Endothelial cell of umbilical vein (primary cell): ENCODE measurements at regions not wholly inside any gene's neighbourhood (a gene's known extent, or its start where the extent isn't known, plus 50 kb on each side); places are given as distances from the start of the nearest gene placed in this dataset.

Experiments used
- BruUV-seq: library from RNA; stranded (reverse); fragments of 400-500 nt; replicated peaks from 2 replicates; lab custom pipeline; 2021; lab: Mats Ljungman, UMichigan
- CTCF ChIA-PET: fragments of 300-600, 350-600 bp; sonication (Branson Sonifier 250); formaldehyde crosslinking; loops from one replicate; lab custom pipeline; 2021; ENCODE audit warnings: antibody characterized with exemption, inconsistent platforms; lab: Charles Lee
- POLR2A ChIA-PET: fragments of 300-600, 350-600 bp; sonication (Branson Sonifier 250); formaldehyde crosslinking; loops from one replicate; lab custom pipeline; 2021; ENCODE audit warnings: antibody characterized with exemption, inconsistent platforms; lab: Charles Lee
- DNase-seq: peaks from one replicate; pipeline ENCODE4 v3.0.0-alpha.2; 2011; ENCODE audit warnings: low read depth, low spot score
- FAIRE-seq: peaks from 2 replicates; lab custom pipeline; 2011; peaks lifted over from hg19 to GRCh38; lab: Jason Lieb, UNC
- H2AFZ ChIP-seq: 2 replicates; pipeline ENCODE4 v1.6.0; 2012; ENCODE audit warnings: low read depth, low read length, control low read depth, inconsistent platforms
- H3K27ac ChIP-seq: 2 replicates; pipeline ENCODE4 v1.5.1; 2011; ENCODE audit warnings: low read depth, mild to moderate bottlenecking, control low read depth, low read length, moderate library complexity; ENCODE audit not compliant: insufficient read depth
- H3K27me3 ChIP-seq, 2 experiments: 2 replicates each; pipeline versions ENCODE4 v1.6.0 to v1.6.1; 2011; ENCODE audit warnings: low read length in 2 of 2, mixed read lengths in 1 of 2; ENCODE audit not compliant: control insufficient read depth in 2 of 2, insufficient read depth in 2 of 2
- H3K36me3 ChIP-seq, 2 experiments: 2 replicates in 1 of 2; 3 replicates in 1 of 2; pipeline ENCODE4 v1.5.1; 2011; ENCODE audit warnings: low read length in 2 of 2, mild to moderate bottlenecking in 1 of 2, moderate library complexity in 1 of 2; ENCODE audit not compliant: control insufficient read depth in 2 of 2, insufficient read depth in 2 of 2; ENCODE audit errors: extremely low read depth in 1 of 2
- H3K4me1 ChIP-seq: 3 replicates; pipeline ENCODE4 v1.5.1; 2011; ENCODE audit warnings: mild to moderate bottlenecking, low read length; ENCODE audit not compliant: control insufficient read depth, insufficient read depth; ENCODE audit errors: extremely low read depth
- H3K4me2 ChIP-seq: 2 replicates; pipeline ENCODE4 v1.6.1; 2011; ENCODE audit warnings: low read length, control low read depth, mixed read lengths; ENCODE audit not compliant: insufficient read depth
- H3K4me3 ChIP-seq, 3 experiments: fragments of 200-600 bp in 1 of 3; sonication (generic), shearing (Covaris generic) in 1 of 3; replicated peaks in 1 of 3; 2 replicates each; pipeline ENCODE4 v1.5.1; 2011 to 2016; ENCODE audit warnings: control low read depth in 3 of 3, low read length in 3 of 3, mild to moderate bottlenecking in 2 of 3, inconsistent platforms in 1 of 3, low read depth in 1 of 3, moderate library complexity in 1 of 3; ENCODE audit not compliant: insufficient read depth in 1 of 3
- H3K79me2 ChIP-seq: 2 replicates; pipeline ENCODE4 v1.6.0; 2012; ENCODE audit warnings: low read length, inconsistent platforms; ENCODE audit not compliant: control insufficient read depth, insufficient read depth
- H3K9ac ChIP-seq: replicated peaks from 2 replicates; pipeline ENCODE3; 2011; ENCODE audit warnings: low read length, control low read depth; ENCODE audit not compliant: insufficient read depth; ENCODE audit errors: extremely low read depth
- H3K9me1 ChIP-seq: replicated peaks from 3 replicates; pipeline ENCODE4 v1.6.0; 2011; ENCODE audit warnings: mild to moderate bottlenecking, low read length; ENCODE audit not compliant: control insufficient read depth, insufficient read depth; ENCODE audit errors: extremely low read depth
- H3K9me3 ChIP-seq: replicated peaks from 2 replicates; pipeline ENCODE4 v1.5.1; 2012; ENCODE audit warnings: low read length, inconsistent platforms; ENCODE audit not compliant: control insufficient read depth, insufficient read depth
- H4K20me1 ChIP-seq: replicated peaks from 2 replicates; pipeline ENCODE3; 2011; ENCODE audit warnings: mild to moderate bottlenecking, low read length; ENCODE audit not compliant: control insufficient read depth, insufficient read depth; ENCODE audit errors: extremely low read depth
- CTCF ChIP-seq, 2 donors: IDR thresholded peaks; 1 replicate in 1 of 2; 2 replicates in 1 of 2; pipeline ENCODE4 v1.5.1; 2011; ENCODE audit warnings: low read length in 2 of 2, mild to moderate bottlenecking in 2 of 2, moderate library complexity in 2 of 2, control low read depth in 1 of 2, inconsistent platforms in 1 of 2, low read depth in 1 of 2; ENCODE audit not compliant: insufficient read depth in 1 of 2; ENCODE audit errors: extremely low read depth in 1 of 2
- EZH2 ChIP-seq: IDR thresholded peaks from 2 replicates; pipeline ENCODE4 v1.6.1; 2012; ENCODE audit warnings: borderline replicate concordance, low read depth, mild to moderate bottlenecking, moderate library complexity, low read length, inconsistent platforms; ENCODE audit not compliant: severe bottlenecking
- FOS ChIP-seq: IDR thresholded peaks from 2 replicates; pipeline ENCODE4 v1.6.1; 2011; ENCODE audit warnings: mild to moderate bottlenecking, low read length, moderate library complexity, borderline replicate concordance; ENCODE audit not compliant: insufficient read depth
- GATA2 ChIP-seq: IDR thresholded peaks from 2 replicates; pipeline ENCODE4 v1.7.0; 2011; ENCODE audit warnings: low read depth, mild to moderate bottlenecking, moderate library complexity, mixed read lengths, low read length; ENCODE audit not compliant: insufficient read length, insufficient read depth
- JUN ChIP-seq: IDR thresholded peaks from 2 replicates; pipeline ENCODE4 v1.6.1; 2011; ENCODE audit warnings: borderline replicate concordance, low read depth; ENCODE audit not compliant: insufficient read length, insufficient read depth
- MAX ChIP-seq: IDR thresholded peaks from 2 replicates; pipeline ENCODE4 v1.6.1; 2011; ENCODE audit not compliant: insufficient read depth, insufficient read length
- MYC ChIP-seq: IDR thresholded peaks from one replicate; pipeline ENCODE4 v1.6.1; 2011; ENCODE audit warnings: mild to moderate bottlenecking, low read depth, low read length
- POLR2A ChIP-seq: IDR thresholded peaks from 2 replicates; pipeline ENCODE4 v1.6.1; 2012; ENCODE audit warnings: low read depth, mild to moderate bottlenecking, control low read depth, low read length
- POLR2AphosphoS5 ChIP-seq: IDR thresholded peaks from 2 replicates; pipeline ENCODE4 v1.6.1; 2012; ENCODE audit warnings: low read depth, mild to moderate bottlenecking, control low read depth, low read length, moderate library complexity; ENCODE audit not compliant: insufficient read depth
- dilution Hi-C: fragments of 300-500 bp; cut with MboI; formaldehyde crosslinking; loops from one replicate; pipeline ENCODE4 v1.15.0; 2019; ENCODE audit warnings: low sequenced_read_pairs; ENCODE audit not compliant: extremely low pct_ligation_motif_present
- intact Hi-C: fragments of 100-400 bp; cut with micrococcal nuclease; formaldehyde crosslinking; loops from one replicate; pipeline ENCODE4 v1.10.0; 2022

GRCh38 chr1:99474350-99474893 lies 171.5 kb upstream of the PALMD start:
- Histone ChIP-seq H3K4me1 (no peaks in the 10 kb centered on the region), H3K79me2 (no peaks in the 10 kb centered on the region), H3K9me3 (no peaks in the 10 kb centered on the region), H4K20me1 (no peaks in the 10 kb centered on the region), H2AFZ (no peak overlapping the region), H3K27ac (no peak overlapping the region), H3K9ac (no peak overlapping the region), H3K4me2 (no peak overlapping the region), H3K36me3 (no peaks in the 10 kb centered on the region), H3K4me3 (no peak overlapping the region), H3K27me3 (no peaks in the 10 kb centered on the region), H3K9me1 (no peaks in the 10 kb centered on the region)
- POLR2A ChIA-PET: no interaction called here
- no TSS peak for BruUV-seq
- FAIRE-seq (no peak), DNase-seq (no peak)
- dilution Hi-C loops: no loop called here
- intact Hi-C loops: no loop called here
- TF ChIP-seq JUN: no peak
- no peak for TF ChIP-seq CTCF (IDR thresholded peaks at IDR 0.05; ENCODE audit: extremely low read depth in 1 of 2, insufficient read depth in 1 of 2, low read depth in 1 of 2, low read length in 2 of 2)
- TF ChIP-seq POLR2A: no peak
- no peak for TF ChIP-seq POLR2AphosphoS5
- no peak for TF ChIP-seq MAX
- TF ChIP-seq MYC: no peak
- no peak for TF ChIP-seq GATA2
- TF ChIP-seq EZH2: no peak
- no peak for TF ChIP-seq FOS
- CTCF ChIA-PET: interaction anchor here (1.1 kb wide), 1 partner anchor 294 kb away, joined by 3 read pairs; no protein-coding TSS in a partner anchor
